ENCODE measurements at regions not wholly inside any gene's neighbourhood (a gene's known extent, or its start where the extent isn't known, plus 50 kb on each side); places are given as distances from the start of the nearest gene placed in this dataset.

GRCh38 chr7:156434706-156435105, 205.9 kb upstream of the RNF32 start:
- Mint-ChIP-seq H3K36me3 (no peaks in the 10 kb centered on the region), H3K9me3 (peaks cover 0 to 3% (median 0%) of the 10 kb centered on the region in 8 donors)
- intact Hi-C loops (cut with micrococcal nuclease), result no loop called here

GRCh38 chr7:156432018-156432417, 208.6 kb upstream of the RNF32 start:
- intact Hi-C loops (cut with micrococcal nuclease), result no loop called here
- Histone ChIP-seq H3K9me3 (ENCODE audit: control insufficient read depth in 1 of 2, low read length in 2 of 2) (no peaks in the 10 kb centered on the region), H3K4me3 (ENCODE audit: low read length in 2 of 2) (no peak overlapping the region), H3K4me1 (ENCODE audit: insufficient read depth, low read length) (no peaks in the 10 kb centered on the region), H3K27me3 (ENCODE audit: insufficient read depth, low read length) (no peaks in the 10 kb centered on the region), H3K27ac (ENCODE audit: low read depth, low read length) (no peak overlapping the region), H3K36me3 (ENCODE audit: insufficient read depth, low read length) (no peaks in the 10 kb centered on the region)
- Mint-ChIP-seq H3K4me3 (no peak overlapping the region), H3K27ac (no peak overlapping the region), H3K4me1 (no peaks in the 10 kb centered on the region), H3K9me3 (peaks cover 0 to 3% (median 0%) of the 10 kb centered on the region in 8 donors), H3K27me3 (peaks cover 7% of the 10 kb centered on the region in 2 donors), H3K36me3 (no peaks in the 10 kb centered on the region)
- POLR2A ChIA-PET (ENCODE audit: partially characterized antibody), result no interaction called here
- CTCF ChIA-PET (ENCODE audit: partially characterized antibody), result no interaction called here
- no peak for DNase-seq

More at GRCh38 chr7:156434706-156435105, 205.9 kb upstream of the RNF32 start:
- H3K27ac Mint-ChIP-seq, result no peak overlapping the region
- H3K27ac ChIP-seq (ENCODE audit: low read depth, low read length), result no peak overlapping the region
- H3K9me3 ChIP-seq (ENCODE audit: control insufficient read depth in 1 of 2, low read length in 2 of 2), result no peaks in the 10 kb centered on the region
- POLR2A ChIA-PET (ENCODE audit: partially characterized antibody), result no interaction called here
- CTCF ChIA-PET (ENCODE audit: partially characterized antibody), result no interaction called here
- no peaks in the 10 kb centered on the region for H3K27me3 ChIP-seq (ENCODE audit: insufficient read depth, low read length)
- H3K4me3 ChIP-seq (ENCODE audit: low read length in 2 of 2), result no peak overlapping the region
- H3K4me1 Mint-ChIP-seq, result no peaks in the 10 kb centered on the region
- H3K36me3 ChIP-seq (ENCODE audit: insufficient read depth, low read length), result no peaks in the 10 kb centered on the region
- H3K4me3 Mint-ChIP-seq, result no peak overlapping the region
- DNase-seq, result no peak
- peaks cover 4 to 10% of the 10 kb centered on the region in 2 donors for H3K27me3 Mint-ChIP-seq
- H3K4me1 ChIP-seq (ENCODE audit: insufficient read depth, low read length), result no peaks in the 10 kb centered on the region

- ChIA-PET CTCF (ENCODE audit: partially characterized antibody) (no interaction called here), POLR2A (ENCODE audit: partially characterized antibody) (no interaction called here)
- Mint-ChIP-seq H3K4me1 (no peaks in the 10 kb centered on the region), H3K36me3 (no peaks in the 10 kb centered on the region), H3K27me3 (peaks cover 8 to 10% of the 10 kb centered on the region in 2 donors), H3K4me3 (no peak overlapping the region), H3K9me3 (peaks cover 0 to 3% (median 0%) of the 10 kb centered on the region in 8 donors), H3K27ac (no peak overlapping the region)
- intact Hi-C loops (cut with micrococcal nuclease), result no loop called here
- H3K36me3 ChIP-seq (ENCODE audit: insufficient read depth, low read length), result no peaks in the 10 kb centered on the region
- no peaks in the 10 kb centered on the region for H3K27me3 ChIP-seq (ENCODE audit: insufficient read depth, low read length)
- no peaks in the 10 kb centered on the region for H3K9me3 ChIP-seq (ENCODE audit: control insufficient read depth in 1 of 2, low read length in 2 of 2)
- no peaks in the 10 kb centered on the region for H3K4me1 ChIP-seq (ENCODE audit: insufficient read depth, low read length)
- no peak overlapping the region for H3K4me3 ChIP-seq (ENCODE audit: low read length in 2 of 2)
- DNase-seq, result no peak
- H3K27ac ChIP-seq (ENCODE audit: low read depth, low read length), result no peak overlapping the region
Observed at GRCh38 chr7:156430109-156430508, 210.5 kb upstream of the RNF32 start.

- intact Hi-C loops (cut with micrococcal nuclease), result no loop called here
- no peak overlapping the region for H3K27ac ChIP-seq (ENCODE audit: low read depth, low read length)
- no peak overlapping the region for H3K27ac Mint-ChIP-seq
Observed at GRCh38 chr7:156429514-156429913, 211.1 kb upstream of the RNF32 start.

GRCh38 chr7:156423876-156424275, 216.7 kb upstream of the RNF32 start:
- Histone ChIP-seq H3K4me3 (ENCODE audit: low read length in 2 of 2) (no peak overlapping the region), H3K27me3 (ENCODE audit: insufficient read depth, low read length) (peaks cover 4% of the 10 kb centered on the region), H3K4me1 (ENCODE audit: insufficient read depth, low read length) (no peaks in the 10 kb centered on the region), H3K27ac (ENCODE audit: low read depth, low read length) (no peak overlapping the region), H3K9me3 (ENCODE audit: control insufficient read depth in 1 of 2, low read length in 2 of 2) (no peaks in the 10 kb centered on the region), H3K36me3 (ENCODE audit: insufficient read depth, low read length) (no peaks in the 10 kb centered on the region)
- CTCF ChIA-PET (ENCODE audit: partially characterized antibody), result no interaction called here
- intact Hi-C loops (cut with micrococcal nuclease), result no loop called here
- Mint-ChIP-seq H3K36me3 (no peaks in the 10 kb centered on the region), H3K4me1 (no peaks in the 10 kb centered on the region), H3K9me3 (peaks cover 2 to 7% (median 4%) of the 10 kb centered on the region in 8 donors), H3K27ac (no peak overlapping the region), H3K27me3 (peaks cover 14 to 18% of the 10 kb centered on the region in 2 donors), H3K4me3 (no peak overlapping the region)
- POLR2A ChIA-PET (ENCODE audit: partially characterized antibody), result no interaction called here
- DNase-seq, result no peak

More at GRCh38 chr7:156429514-156429913, 211.1 kb upstream of the RNF32 start:
- ChIA-PET CTCF (ENCODE audit: partially characterized antibody) (interaction anchor here (1.5 kb wide), 1 partner anchor 11 kb away, joined by 4 read pairs; no protein-coding TSS in a partner anchor), POLR2A (ENCODE audit: partially characterized antibody) (no interaction called here)
- H3K9me3 ChIP-seq (ENCODE audit: control insufficient read depth in 1 of 2, low read length in 2 of 2), result no peaks in the 10 kb centered on the region
- no peaks in the 10 kb centered on the region for H3K4me1 Mint-ChIP-seq
- no peaks in the 10 kb centered on the region for H3K36me3 ChIP-seq (ENCODE audit: insufficient read depth, low read length)
- peaks cover 0 to 5% (median 0%) of the 10 kb centered on the region in 8 donors for H3K9me3 Mint-ChIP-seq
- H3K4me3 Mint-ChIP-seq, result no peak overlapping the region
- H3K4me1 ChIP-seq (ENCODE audit: insufficient read depth, low read length), result no peaks in the 10 kb centered on the region
- peaks cover 10% of the 10 kb centered on the region in 2 donors for H3K27me3 Mint-ChIP-seq
- no peak overlapping the region for H3K4me3 ChIP-seq (ENCODE audit: low read length in 2 of 2)
- peaks cover 4% of the 10 kb centered on the region for H3K27me3 ChIP-seq (ENCODE audit: insufficient read depth, low read length)
- no peaks in the 10 kb centered on the region for H3K36me3 Mint-ChIP-seq
- no peak for DNase-seq

GRCh38 chr7:156420496-156420895, 220.1 kb upstream of the RNF32 start:
- Histone ChIP-seq H3K4me3 (ENCODE audit: low read length in 2 of 2) (no peak overlapping the region), H3K4me1 (ENCODE audit: insufficient read depth, low read length) (no peaks in the 10 kb centered on the region), H3K9me3 (ENCODE audit: control insufficient read depth in 1 of 2, low read length in 2 of 2) (no peaks in the 10 kb centered on the region), H3K27ac (ENCODE audit: low read depth, low read length) (no peak overlapping the region), H3K36me3 (ENCODE audit: insufficient read depth, low read length) (no peaks in the 10 kb centered on the region), H3K27me3 (ENCODE audit: insufficient read depth, low read length) (peaks cover 4% of the 10 kb centered on the region)
- DNase-seq, result no peak
- peaks cover 2 to 7% (median 4%) of the 10 kb centered on the region in 8 donors for H3K9me3 Mint-ChIP-seq
- ChIA-PET POLR2A (ENCODE audit: partially characterized antibody) (no interaction called here), CTCF (ENCODE audit: partially characterized antibody) (no interaction called here)
- intact Hi-C loops (cut with micrococcal nuclease), result no loop called here
- H3K4me3 Mint-ChIP-seq, result no peak overlapping the region
- no peak overlapping the region for H3K27ac Mint-ChIP-seq
- H3K27me3 Mint-ChIP-seq, result peaks cover 12 to 13% of the 10 kb centered on the region in 2 donors
- H3K4me1 Mint-ChIP-seq, result no peaks in the 10 kb centered on the region
- H3K36me3 Mint-ChIP-seq, result no peaks in the 10 kb centered on the region

- no peaks in the 10 kb centered on the region for H3K4me1 Mint-ChIP-seq
- ChIA-PET POLR2A (ENCODE audit: partially characterized antibody) (no interaction called here), CTCF (ENCODE audit: partially characterized antibody) (interaction anchor here (1.6 kb wide), 1 partner anchor 9 kb away, joined by 4 read pairs; no protein-coding TSS in a partner anchor)
- no peaks in the 10 kb centered on the region for H3K36me3 ChIP-seq (ENCODE audit: insufficient read depth, low read length)
- H3K27ac ChIP-seq (ENCODE audit: low read depth, low read length), result no peak overlapping the region
- H3K9me3 Mint-ChIP-seq, result peaks cover 2 to 6% (median 4%) of the 10 kb centered on the region in 8 donors
- H3K9me3 ChIP-seq (ENCODE audit: control insufficient read depth in 1 of 2, low read length in 2 of 2), result no peaks in the 10 kb centered on the region
- intact Hi-C loops (cut with micrococcal nuclease), result no loop called here
- H3K4me1 ChIP-seq (ENCODE audit: insufficient read depth, low read length), result no peaks in the 10 kb centered on the region
- H3K27me3 ChIP-seq (ENCODE audit: insufficient read depth, low read length), result peaks cover 2% of the 10 kb centered on the region
- no peaks in the 10 kb centered on the region for H3K36me3 Mint-ChIP-seq
- no peak overlapping the region for H3K4me3 Mint-ChIP-seq
- no peak for DNase-seq
- H3K27me3 Mint-ChIP-seq, result peaks cover 12 to 13% of the 10 kb centered on the region in 2 donors
- no peak overlapping the region for H3K27ac Mint-ChIP-seq
- no peak overlapping the region for H3K4me3 ChIP-seq (ENCODE audit: low read length in 2 of 2)
Observed at GRCh38 chr7:156419782-156420181, 220.8 kb upstream of the RNF32 start.

GRCh38 chr7:156402255-156402654, 238.3 kb upstream of the RNF32 start:
- DNase-seq, result no peak
- Histone ChIP-seq H3K4me3 (ENCODE audit: low read length in 2 of 2) (no peak overlapping the region), H3K9me3 (ENCODE audit: control insufficient read depth in 1 of 2, low read length in 2 of 2) (no peaks in the 10 kb centered on the region), H3K36me3 (ENCODE audit: insufficient read depth, low read length) (no peaks in the 10 kb centered on the region), H3K4me1 (ENCODE audit: insufficient read depth, low read length) (no peaks in the 10 kb centered on the region), H3K27me3 (ENCODE audit: insufficient read depth, low read length) (no peaks in the 10 kb centered on the region), H3K27ac (ENCODE audit: low read depth, low read length) (no peak overlapping the region)
- peaks cover 0 to 2% of the 10 kb centered on the region in 2 donors for H3K27me3 Mint-ChIP-seq
- intact Hi-C loops (cut with micrococcal nuclease), result no loop called here
- POLR2A ChIA-PET (ENCODE audit: partially characterized antibody), result no interaction called here
- H3K4me3 Mint-ChIP-seq, result no peak overlapping the region
- no peaks in the 10 kb centered on the region for H3K9me3 Mint-ChIP-seq
- CTCF ChIA-PET (ENCODE audit: partially characterized antibody), result no interaction called here
- no peaks in the 10 kb centered on the region for H3K4me1 Mint-ChIP-seq
- H3K36me3 Mint-ChIP-seq, result no peaks in the 10 kb centered on the region
- no peak overlapping the region for H3K27ac Mint-ChIP-seq

Data from CD4-positive, alpha-beta memory T cell (primary cell).